ENCODE measurements at regions not wholly inside any gene's neighbourhood (a gene's known extent, or its start where the extent isn't known, plus 50 kb on each side); places are given as distances from the start of the nearest gene placed in this dataset.
"Not testable (repeated sequence)": the region's sequence is repeated elsewhere in the genome, so short reads cannot be mapped to it uniquely, and the experiment has no call there.

DNA sequence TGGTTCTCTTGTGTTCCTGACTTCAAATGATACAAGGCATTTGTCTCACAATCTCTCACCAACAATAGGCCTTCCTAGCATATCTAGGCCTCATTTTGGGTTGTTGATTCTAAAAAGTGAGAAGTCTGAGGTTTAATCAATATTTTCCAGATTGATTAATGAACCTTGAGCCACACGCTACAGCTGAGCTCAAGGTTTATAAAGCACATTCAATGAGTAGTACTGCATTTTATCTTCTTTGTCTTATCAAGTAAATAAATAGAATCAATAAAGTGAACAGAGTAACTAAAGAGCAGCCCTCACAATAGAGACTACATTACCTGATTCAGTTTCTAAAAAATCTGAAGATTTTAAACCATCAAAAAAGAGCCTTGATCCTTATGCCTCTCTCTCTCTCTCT lies 407.5 kb upstream of the CLEC14A start:
- TF ChIP-seq, protein P1, sequence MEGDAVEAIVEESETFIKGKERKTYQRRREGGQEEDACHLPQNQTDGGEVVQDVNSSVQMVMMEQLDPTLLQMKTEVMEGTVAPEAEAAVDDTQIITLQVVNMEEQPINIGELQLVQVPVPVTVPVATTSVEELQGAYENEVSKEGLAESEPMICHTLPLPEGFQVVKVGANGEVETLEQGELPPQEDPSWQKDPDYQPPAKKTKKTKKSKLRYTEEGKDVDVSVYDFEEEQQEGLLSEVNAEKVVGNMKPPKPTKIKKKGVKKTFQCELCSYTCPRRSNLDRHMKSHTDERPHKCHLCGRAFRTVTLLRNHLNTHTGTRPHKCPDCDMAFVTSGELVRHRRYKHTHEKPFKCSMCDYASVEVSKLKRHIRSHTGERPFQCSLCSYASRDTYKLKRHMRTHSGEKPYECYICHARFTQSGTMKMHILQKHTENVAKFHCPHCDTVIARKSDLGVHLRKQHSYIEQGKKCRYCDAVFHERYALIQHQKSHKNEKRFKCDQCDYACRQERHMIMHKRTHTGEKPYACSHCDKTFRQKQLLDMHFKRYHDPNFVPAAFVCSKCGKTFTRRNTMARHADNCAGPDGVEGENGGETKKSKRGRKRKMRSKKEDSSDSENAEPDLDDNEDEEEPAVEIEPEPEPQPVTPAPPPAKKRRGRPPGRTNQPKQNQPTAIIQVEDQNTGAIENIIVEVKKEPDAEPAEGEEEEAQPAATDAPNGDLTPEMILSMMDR (IDR thresholded peaks at IDR 0.05; ENCODE audit: insufficient read depth, low read depth, low read length, missing control alignments): no peak
- H3K4me3 ChIP-seq (ENCODE audit: low read length): no peak overlapping the region
- DNase-seq (ENCODE audit: low read depth): no peak

DNA sequence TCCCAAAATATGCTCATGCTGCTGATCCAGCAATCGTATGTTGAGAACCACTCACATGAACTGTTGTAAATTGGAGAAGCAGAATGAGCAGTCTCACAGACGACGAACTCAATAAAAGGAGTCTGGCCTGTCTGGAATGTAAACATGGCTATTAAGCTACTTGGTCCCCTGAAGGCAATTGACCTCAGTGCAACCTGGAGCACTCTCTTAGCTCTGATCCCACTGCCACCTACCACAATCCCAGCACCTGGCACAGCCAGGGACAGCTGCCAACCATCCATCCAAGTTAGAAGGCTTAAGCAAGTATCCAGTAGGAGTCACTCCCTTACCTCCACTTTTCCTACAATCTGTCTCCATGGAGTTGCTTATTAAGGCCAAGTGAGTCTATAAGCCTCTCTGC lies 406.9 kb upstream of the CLEC14A start:
- no peak overlapping the region for H3K4me3 ChIP-seq (ENCODE audit: low read length)
- TF ChIP-seq, protein P1 (IDR thresholded peaks at IDR 0.05; ENCODE audit: insufficient read depth, low read depth, low read length, missing control alignments): no peak

DNA sequence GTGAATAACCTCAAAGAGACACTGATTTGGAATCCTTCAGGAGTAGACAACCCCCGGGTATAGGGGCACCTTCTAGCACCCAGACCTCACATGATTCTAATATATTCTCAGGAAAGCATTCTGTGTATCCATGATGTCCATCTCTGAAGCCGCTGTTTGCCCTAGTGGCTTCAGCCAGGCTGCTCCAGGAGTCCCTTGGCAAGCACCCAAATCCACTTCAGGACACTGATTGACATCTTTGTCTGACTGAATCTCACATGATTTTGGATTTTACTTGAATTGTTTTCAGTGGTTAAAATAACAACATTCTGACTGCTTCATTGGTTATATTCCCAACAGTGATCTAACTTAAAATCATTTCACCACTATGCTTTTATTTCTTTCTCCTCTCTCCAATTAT lies 390.5 kb upstream of the CLEC14A start:
- no peak for DNase-seq (ENCODE audit: low read depth)
- TF ChIP-seq, protein P1 (IDR thresholded peaks at IDR 0.05; ENCODE audit: insufficient read depth, low read depth, low read length, missing control alignments): no peak

More for the DNA sequence above, 406.9 kb upstream of the CLEC14A start:
- no peak for DNase-seq (ENCODE audit: low read depth)

DNA sequence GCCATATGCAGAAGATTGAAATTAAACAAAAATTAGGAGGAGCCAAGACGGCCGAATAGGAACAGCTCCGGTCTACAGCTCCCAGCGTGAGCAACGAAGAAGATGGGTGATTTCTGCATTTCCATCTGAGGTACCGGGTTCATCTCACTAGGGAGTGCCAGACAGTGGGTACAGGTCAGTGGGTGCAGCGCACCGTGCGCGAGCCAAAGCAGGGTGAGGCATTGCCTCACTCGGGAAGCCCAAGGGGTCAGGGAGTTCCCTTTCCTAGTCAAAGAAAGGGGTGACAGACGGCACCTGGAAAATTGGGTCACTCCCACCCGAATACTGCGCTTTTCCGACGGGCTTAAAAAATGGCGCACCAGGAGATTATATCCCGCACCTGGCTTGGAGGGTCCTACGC lies 379.0 kb upstream of the CLEC14A start:
- H3K4me3 ChIP-seq (ENCODE audit: low read length); DNase-seq (ENCODE audit: low read depth): not testable (repeated sequence)

More for the DNA sequence above, 390.5 kb upstream of the CLEC14A start:
- no peak overlapping the region for H3K4me3 ChIP-seq (ENCODE audit: low read length)

DNA sequence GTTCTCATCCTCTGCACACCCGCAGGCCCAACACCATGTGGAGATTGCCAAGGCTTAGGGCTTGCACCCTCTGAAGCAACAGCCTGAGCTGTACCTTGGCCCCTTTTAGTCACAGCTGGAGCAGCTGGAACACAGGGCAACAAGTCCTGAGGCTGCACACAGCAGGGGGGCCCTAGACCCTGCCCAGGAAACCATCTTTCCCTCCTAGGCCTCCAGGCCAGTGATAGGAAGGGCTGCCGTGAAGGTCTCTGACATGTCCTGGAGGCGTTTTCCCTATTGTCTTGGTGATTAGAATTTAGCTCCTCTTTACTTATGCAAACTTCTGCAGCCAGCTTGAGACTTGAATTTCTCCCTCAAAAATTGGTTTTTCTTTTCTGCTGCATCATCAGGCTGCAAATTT lies 373.5 kb upstream of the CLEC14A start:
- DNase-seq (ENCODE audit: low read depth): no peak
- H3K4me3 ChIP-seq (ENCODE audit: low read length): no peak overlapping the region
- TF ChIP-seq, protein P1 (IDR thresholded peaks at IDR 0.05; ENCODE audit: insufficient read depth, low read depth, low read length, missing control alignments): no peak

DNA sequence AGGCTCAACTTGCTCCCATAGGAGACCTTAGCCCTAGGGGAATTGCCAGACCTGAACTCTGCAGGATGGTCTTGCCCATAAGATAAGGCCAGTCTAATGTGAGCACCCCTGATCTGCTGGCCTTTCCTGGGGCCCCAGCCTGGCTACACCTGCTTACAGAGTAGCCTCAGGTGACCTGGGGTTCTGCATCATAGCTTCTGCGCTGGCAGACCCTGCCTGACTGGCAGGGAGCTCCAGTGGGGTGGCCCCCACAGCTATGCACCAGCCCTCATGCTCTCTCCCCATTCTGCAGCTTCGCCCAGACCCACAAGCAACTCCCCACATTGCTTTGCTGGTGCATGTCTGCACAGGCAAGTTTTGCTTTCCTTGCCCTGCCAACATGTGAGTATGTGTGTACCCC lies 371.3 kb upstream of the CLEC14A start:
- DNase-seq (ENCODE audit: low read depth): no peak
- no peak overlapping the region for H3K4me3 ChIP-seq (ENCODE audit: low read length)
- TF ChIP-seq, protein P1 (IDR thresholded peaks at IDR 0.05; ENCODE audit: insufficient read depth, low read depth, low read length, missing control alignments): no peak

DNA sequence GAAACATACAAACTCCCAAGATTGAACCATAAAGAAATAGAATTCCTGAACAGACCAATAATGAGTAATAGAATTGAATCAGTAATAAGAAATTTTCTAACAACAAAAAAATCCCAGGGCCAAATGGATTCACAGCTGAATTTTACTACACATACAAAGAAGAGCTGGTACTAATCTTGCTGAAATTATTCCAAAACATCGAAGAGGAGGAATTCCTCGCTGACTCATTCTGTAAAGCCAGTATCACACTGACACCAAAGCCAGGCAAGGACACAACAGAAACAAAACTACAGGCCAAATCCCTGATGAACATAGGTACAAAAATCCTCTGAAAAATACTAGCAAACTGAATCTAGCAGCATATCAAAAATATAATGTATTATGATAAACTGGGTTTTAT lies 367.8 kb upstream of the CLEC14A start:
- H3K4me3 ChIP-seq (ENCODE audit: low read length): no peak overlapping the region
- no peak for DNase-seq (ENCODE audit: low read depth)
- TF ChIP-seq, protein P1 (IDR thresholded peaks at IDR 0.05; ENCODE audit: insufficient read depth, low read depth, low read length, missing control alignments): no peak

DNA sequence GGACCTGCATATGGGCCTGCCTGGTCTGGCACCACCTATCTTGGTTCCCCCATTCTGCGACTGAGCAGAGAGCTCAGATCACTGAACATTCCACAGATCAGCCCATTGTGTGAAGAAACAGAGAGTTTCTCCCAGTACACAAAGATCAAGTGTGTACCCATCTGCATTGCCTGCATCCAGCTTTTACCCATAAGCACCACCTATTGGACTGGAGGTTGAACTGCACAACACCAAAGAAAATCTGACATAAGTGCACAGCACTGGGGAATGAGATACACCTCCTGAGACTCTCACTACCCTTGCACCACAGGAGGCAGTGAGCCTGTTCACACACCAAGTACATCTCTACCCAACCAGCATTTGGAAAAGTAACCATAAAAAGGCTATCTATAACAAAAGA lies 362.6 kb upstream of the CLEC14A start:
- no peak overlapping the region for H3K4me3 ChIP-seq (ENCODE audit: low read length)
- DNase-seq (ENCODE audit: low read depth): no peak
- TF ChIP-seq, protein P1 (IDR thresholded peaks at IDR 0.05; ENCODE audit: insufficient read depth, low read depth, low read length, missing control alignments): no peak
